ENCODE measurements at regions not wholly inside any gene's neighbourhood (a gene's known extent, or its start where the extent isn't known, plus 50 kb on each side); places are given as distances from the start of the nearest gene placed in this dataset.

- TF ChIP-seq, protein P1, sequence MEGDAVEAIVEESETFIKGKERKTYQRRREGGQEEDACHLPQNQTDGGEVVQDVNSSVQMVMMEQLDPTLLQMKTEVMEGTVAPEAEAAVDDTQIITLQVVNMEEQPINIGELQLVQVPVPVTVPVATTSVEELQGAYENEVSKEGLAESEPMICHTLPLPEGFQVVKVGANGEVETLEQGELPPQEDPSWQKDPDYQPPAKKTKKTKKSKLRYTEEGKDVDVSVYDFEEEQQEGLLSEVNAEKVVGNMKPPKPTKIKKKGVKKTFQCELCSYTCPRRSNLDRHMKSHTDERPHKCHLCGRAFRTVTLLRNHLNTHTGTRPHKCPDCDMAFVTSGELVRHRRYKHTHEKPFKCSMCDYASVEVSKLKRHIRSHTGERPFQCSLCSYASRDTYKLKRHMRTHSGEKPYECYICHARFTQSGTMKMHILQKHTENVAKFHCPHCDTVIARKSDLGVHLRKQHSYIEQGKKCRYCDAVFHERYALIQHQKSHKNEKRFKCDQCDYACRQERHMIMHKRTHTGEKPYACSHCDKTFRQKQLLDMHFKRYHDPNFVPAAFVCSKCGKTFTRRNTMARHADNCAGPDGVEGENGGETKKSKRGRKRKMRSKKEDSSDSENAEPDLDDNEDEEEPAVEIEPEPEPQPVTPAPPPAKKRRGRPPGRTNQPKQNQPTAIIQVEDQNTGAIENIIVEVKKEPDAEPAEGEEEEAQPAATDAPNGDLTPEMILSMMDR (IDR thresholded peaks at IDR 0.05; ENCODE audit: low read length), result no peak
- TF ChIP-seq EZH2 (IDR thresholded peaks at IDR 0.05; ENCODE audit: borderline replicate concordance, low read length), result no peak
Observed at GRCh38 chr5:92144824-92145223, 761.7 kb upstream of the ARRDC3 start.

Measured in OCI-LY1 (cell line).